ENCODE measurements at regions not wholly inside any gene's neighbourhood (a gene's known extent, or its start where the extent isn't known, plus 50 kb on each side); places are given as distances from the start of the nearest gene placed in this dataset.

GRCh38 chr22:27571463-27572277 lies 229.9 kb downstream of the MN1 start:
- Histone ChIP-seq H3K36me3 (ENCODE audit: insufficient read depth, low read length) (no peaks in the 10 kb centered on the region), H3K4me1 (ENCODE audit: control insufficient read depth, insufficient read depth, low read length, unreplicated experiment) (no peaks in the 10 kb centered on the region), H3K4me3 (ENCODE audit: low read depth, low read length) (no peak overlapping the region), H3K27ac (ENCODE audit: low read depth, low read length) (no peak overlapping the region), H3K27me3 (ENCODE audit: insufficient read depth, low read length) (0 out of 2 replicates have a peak, but pooled peaks cover 12% of the 10 kb centered on the region), H2AFZ (ENCODE audit: low read length, unreplicated experiment) (no peak overlapping the region), H3K79me2 (ENCODE audit: control insufficient read depth, insufficient read depth, low read length, unreplicated experiment) (no peaks in the 10 kb centered on the region)

DNA sequence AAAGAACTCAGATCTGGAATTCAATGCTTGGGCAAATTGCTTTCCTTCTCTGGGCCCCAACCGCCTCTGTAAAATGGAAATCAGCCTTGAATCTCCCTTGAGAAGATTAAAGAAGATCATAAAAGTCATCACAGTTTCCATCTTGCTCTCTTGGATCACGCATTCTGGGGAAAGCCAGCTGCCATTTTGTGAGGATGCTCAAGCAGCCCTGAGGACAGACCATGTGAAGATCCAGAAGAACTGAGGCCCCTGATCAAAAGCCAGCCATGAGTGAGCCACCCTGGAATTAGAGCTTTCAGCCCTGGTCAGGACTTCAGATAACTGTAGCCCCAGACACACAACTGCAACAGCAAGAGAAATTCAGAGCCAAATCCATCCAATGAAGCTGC lies 229.3 kb downstream of the MN1 start:
- H3K27ac ChIP-seq (ENCODE audit: low read depth, low read length) = no peak overlapping the region

DNA sequence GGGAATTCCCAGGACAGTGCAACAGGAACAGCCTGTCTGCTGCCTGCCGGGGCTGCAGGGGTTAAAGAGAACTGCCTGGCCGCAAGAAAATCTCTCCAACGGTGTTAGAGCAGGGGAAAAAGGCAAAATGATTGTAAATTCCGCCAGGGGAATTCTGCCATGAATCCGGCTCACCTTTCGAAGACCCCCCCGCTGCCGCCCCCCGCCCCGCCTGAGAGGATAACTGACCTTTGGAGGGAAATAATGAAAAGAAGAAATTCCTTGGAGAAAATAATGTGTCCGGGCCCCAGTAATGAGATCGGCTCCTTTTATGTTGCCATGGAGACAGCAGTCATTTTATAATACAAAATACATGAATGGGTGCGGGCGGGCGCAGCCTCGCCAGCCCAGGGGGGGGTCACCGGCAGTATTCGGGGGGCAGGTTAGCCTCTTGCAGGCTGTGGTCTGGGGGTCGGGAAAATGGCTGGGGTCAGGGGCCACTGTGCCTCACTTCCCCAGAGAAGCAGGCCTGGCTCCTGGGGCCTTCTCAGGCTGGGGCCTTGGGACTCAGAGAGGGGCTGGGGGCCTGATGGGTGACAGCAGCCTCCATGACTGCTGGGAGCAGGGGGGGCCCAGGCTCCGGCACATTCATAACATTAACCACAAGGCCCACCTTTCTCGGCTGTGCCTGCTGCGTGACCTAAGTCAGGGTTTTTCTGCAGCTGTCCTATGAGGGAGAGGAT lies 228.1 kb downstream of the MN1 start:
- Histone ChIP-seq H3K4me1 (ENCODE audit: control insufficient read depth, insufficient read depth, low read length, unreplicated experiment) (no peaks in the 10 kb centered on the region), H3K27ac (ENCODE audit: low read depth, low read length) (no peak overlapping the region), H3K79me2 (ENCODE audit: control insufficient read depth, insufficient read depth, low read length, unreplicated experiment) (no peaks in the 10 kb centered on the region), H3K4me3 (ENCODE audit: low read depth, low read length) (no peak overlapping the region), H3K36me3 (ENCODE audit: insufficient read depth, low read length) (no peaks in the 10 kb centered on the region), H3K27me3 (ENCODE audit: insufficient read depth, low read length) (0 out of 2 replicates have a peak, but pooled peaks cover 12% of the 10 kb centered on the region), H2AFZ (ENCODE audit: low read length, unreplicated experiment) (no peak overlapping the region)

More for the DNA sequence above, 229.3 kb downstream of the MN1 start:
- no peak overlapping the region for H3K4me3 ChIP-seq (ENCODE audit: low read depth, low read length)
- H3K36me3 ChIP-seq (ENCODE audit: insufficient read depth, low read length) = no peaks in the 10 kb centered on the region
- no peak overlapping the region for H2AFZ ChIP-seq (ENCODE audit: low read length, unreplicated experiment)
- H3K4me1 ChIP-seq (ENCODE audit: control insufficient read depth, insufficient read depth, low read length, unreplicated experiment) = no peaks in the 10 kb centered on the region
- no peaks in the 10 kb centered on the region for H3K79me2 ChIP-seq (ENCODE audit: control insufficient read depth, insufficient read depth, low read length, unreplicated experiment)
- H3K27me3 ChIP-seq (ENCODE audit: insufficient read depth, low read length) = 0 out of 2 replicates have a peak, but pooled peaks cover 12% of the 10 kb centered on the region

GRCh38 chr22:27574002-27574366 lies 227.6 kb downstream of the MN1 start:
- H3K27me3 ChIP-seq (ENCODE audit: insufficient read depth, low read length) = 0 out of 2 replicates have a peak, but pooled peaks cover 12% of the 10 kb centered on the region
- no peaks in the 10 kb centered on the region for H3K79me2 ChIP-seq (ENCODE audit: control insufficient read depth, insufficient read depth, low read length, unreplicated experiment)
- H2AFZ ChIP-seq (ENCODE audit: low read length, unreplicated experiment) = no peak overlapping the region
- H3K36me3 ChIP-seq (ENCODE audit: insufficient read depth, low read length) = no peaks in the 10 kb centered on the region
- H3K4me1 ChIP-seq (ENCODE audit: control insufficient read depth, insufficient read depth, low read length, unreplicated experiment) = no peaks in the 10 kb centered on the region
- no peak overlapping the region for H3K4me3 ChIP-seq (ENCODE audit: low read depth, low read length)
- no peak overlapping the region for H3K27ac ChIP-seq (ENCODE audit: low read depth, low read length)

- Histone ChIP-seq H2AFZ (ENCODE audit: low read length, unreplicated experiment) (no peak overlapping the region), H3K79me2 (ENCODE audit: control insufficient read depth, insufficient read depth, low read length, unreplicated experiment) (no peaks in the 10 kb centered on the region), H3K27me3 (ENCODE audit: insufficient read depth, low read length) (0 out of 2 replicates have a peak, but pooled peaks cover 12% of the 10 kb centered on the region), H3K27ac (ENCODE audit: low read depth, low read length) (no peak overlapping the region), H3K4me3 (ENCODE audit: low read depth, low read length) (no peak overlapping the region), H3K4me1 (ENCODE audit: control insufficient read depth, insufficient read depth, low read length, unreplicated experiment) (no peaks in the 10 kb centered on the region), H3K36me3 (ENCODE audit: insufficient read depth, low read length) (no peaks in the 10 kb centered on the region)
Observed at GRCh38 chr22:27574651-27575050, 226.9 kb downstream of the MN1 start.

GRCh38 chr22:27575348-27575747 lies 226.2 kb downstream of the MN1 start:
- Histone ChIP-seq H3K79me2 (ENCODE audit: control insufficient read depth, insufficient read depth, low read length, unreplicated experiment) (no peaks in the 10 kb centered on the region), H2AFZ (ENCODE audit: low read length, unreplicated experiment) (no peak overlapping the region), H3K36me3 (ENCODE audit: insufficient read depth, low read length) (no peaks in the 10 kb centered on the region), H3K27ac (ENCODE audit: low read depth, low read length) (no peak overlapping the region), H3K4me1 (ENCODE audit: control insufficient read depth, insufficient read depth, low read length, unreplicated experiment) (no peaks in the 10 kb centered on the region), H3K4me3 (ENCODE audit: low read depth, low read length) (no peak overlapping the region), H3K27me3 (ENCODE audit: insufficient read depth, low read length) (0 out of 2 replicates have a peak, but pooled peaks cover 12% of the 10 kb centered on the region)

- Histone ChIP-seq H3K4me1 (ENCODE audit: control insufficient read depth, insufficient read depth, low read length, unreplicated experiment) (no peaks in the 10 kb centered on the region), H3K27me3 (ENCODE audit: insufficient read depth, low read length) (0 out of 2 replicates have a peak, but pooled peaks cover 12% of the 10 kb centered on the region), H3K4me3 (ENCODE audit: low read depth, low read length) (no peak overlapping the region), H3K79me2 (ENCODE audit: control insufficient read depth, insufficient read depth, low read length, unreplicated experiment) (no peaks in the 10 kb centered on the region), H2AFZ (ENCODE audit: low read length, unreplicated experiment) (no peak overlapping the region), H3K27ac (ENCODE audit: low read depth, low read length) (no peak overlapping the region), H3K36me3 (ENCODE audit: insufficient read depth, low read length) (no peaks in the 10 kb centered on the region)
Observed at GRCh38 chr22:27576413-27576812, 225.1 kb downstream of the MN1 start.

GRCh38 chr22:27576815-27577573 lies 224.6 kb downstream of the MN1 start:
- Histone ChIP-seq H3K27ac (ENCODE audit: low read depth, low read length) (no peak overlapping the region), H3K4me1 (ENCODE audit: control insufficient read depth, insufficient read depth, low read length, unreplicated experiment) (no peaks in the 10 kb centered on the region), H3K79me2 (ENCODE audit: control insufficient read depth, insufficient read depth, low read length, unreplicated experiment) (no peaks in the 10 kb centered on the region), H3K27me3 (ENCODE audit: insufficient read depth, low read length) (0 out of 2 replicates have a peak, but pooled peaks cover 7% of the 10 kb centered on the region), H3K4me3 (ENCODE audit: low read depth, low read length) (no peak overlapping the region), H2AFZ (ENCODE audit: low read length, unreplicated experiment) (no peak overlapping the region), H3K36me3 (ENCODE audit: insufficient read depth, low read length) (no peaks in the 10 kb centered on the region)

GRCh38 chr22:27577574-27577969 lies 224.0 kb downstream of the MN1 start:
- Histone ChIP-seq H3K4me1 (ENCODE audit: control insufficient read depth, insufficient read depth, low read length, unreplicated experiment) (no peaks in the 10 kb centered on the region), H3K27ac (ENCODE audit: low read depth, low read length) (no peak overlapping the region), H3K4me3 (ENCODE audit: low read depth, low read length) (no peak overlapping the region), H3K27me3 (ENCODE audit: insufficient read depth, low read length) (0 out of 2 replicates have a peak, but pooled peaks cover 1% of the 10 kb centered on the region), H3K79me2 (ENCODE audit: control insufficient read depth, insufficient read depth, low read length, unreplicated experiment) (no peaks in the 10 kb centered on the region), H2AFZ (ENCODE audit: low read length, unreplicated experiment) (no peak overlapping the region), H3K36me3 (ENCODE audit: insufficient read depth, low read length) (no peaks in the 10 kb centered on the region)

GRCh38 chr22:27578937-27579617 lies 222.5 kb downstream of the MN1 start:
- Histone ChIP-seq H3K36me3 (ENCODE audit: insufficient read depth, low read length) (no peaks in the 10 kb centered on the region), H3K79me2 (ENCODE audit: control insufficient read depth, insufficient read depth, low read length, unreplicated experiment) (no peaks in the 10 kb centered on the region), H2AFZ (ENCODE audit: low read length, unreplicated experiment) (no peak overlapping the region), H3K4me3 (ENCODE audit: low read depth, low read length) (no peak overlapping the region), H3K4me1 (ENCODE audit: control insufficient read depth, insufficient read depth, low read length, unreplicated experiment) (no peaks in the 10 kb centered on the region), H3K27ac (ENCODE audit: low read depth, low read length) (no peak overlapping the region), H3K27me3 (ENCODE audit: insufficient read depth, low read length) (no peaks in the 10 kb centered on the region)
